H1 (cell line): ENCODE measurements at regions not wholly inside any gene's neighbourhood (a gene's known extent, or its start where the extent isn't known, plus 50 kb on each side); places are given as distances from the start of the nearest gene placed in this dataset.

Experiments
- CEBPB ChIP-seq: IDR thresholded peaks from 2 replicates; pipeline ENCODE4 v1.6.1; 2012; ENCODE audit warnings: low read depth, low read length

- no peak for TF ChIP-seq CEBPB
Measured at GRCh38 chr11:116172851-116173250, 599.9 kb downstream of the BUD13 start (continued).
